ENCODE measurements at regions not wholly inside any gene's neighbourhood (a gene's known extent, or its start where the extent isn't known, plus 50 kb on each side); places are given as distances from the start of the nearest gene placed in this dataset.
"Not testable (repeated sequence)": the region's sequence is repeated elsewhere in the genome, so short reads cannot be mapped to it uniquely, and the experiment has no call there.

- DNase-seq (ENCODE audit: low read depth in 2 of 2), result peak in 1 of 2 donors; percentile 25
These were observed 170.4 kb downstream of the PTPRC start for GRCh38 chr1:198809247-198809646.

GRCh38 chr1:198811449-198811848 lies 172.6 kb downstream of the PTPRC start:
- DNase-seq (ENCODE audit: low read depth in 2 of 2), result peak; percentile 65 to 95

- DNase-seq (ENCODE audit: low read depth in 2 of 2), result no peak
These were observed 184.8 kb downstream of the PTPRC start for GRCh38 chr1:198823626-198824025.

GRCh38 chr1:198825254-198825653 lies 186.4 kb downstream of the PTPRC start:
- DNase-seq (ENCODE audit: low read depth in 2 of 2), result no peak

- DNase-seq (ENCODE audit: low read depth in 2 of 2), result peak; percentile 9 to 32
These were observed 190.5 kb downstream of the PTPRC start for GRCh38 chr1:198829356-198829755.

- peak; percentile 6 to 59 for DNase-seq (ENCODE audit: low read depth in 2 of 2)
These were observed 191.1 kb downstream of the PTPRC start for GRCh38 chr1:198829944-198830343.

- DNase-seq (ENCODE audit: low read depth in 2 of 2), result no peak
These were observed 191.6 kb downstream of the PTPRC start for GRCh38 chr1:198830412-198830811.

- DNase-seq (ENCODE audit: low read depth in 2 of 2), result no peak
These were observed 195.1 kb downstream of the PTPRC start for GRCh38 chr1:198833706-198834503.

- no peak for DNase-seq (ENCODE audit: low read depth in 2 of 2)
These were observed 198.6 kb downstream of the PTPRC start for GRCh38 chr1:198837278-198838021.

- no peak for DNase-seq (ENCODE audit: low read depth in 2 of 2)
These were observed 199.1 kb downstream of the PTPRC start for GRCh38 chr1:198838022-198838342.

GRCh38 chr1:198841477-198841876 lies 202.6 kb downstream of the PTPRC start:
- no peak for DNase-seq (ENCODE audit: low read depth in 2 of 2)

GRCh38 chr1:198842686-198843085 lies 203.8 kb downstream of the PTPRC start:
- DNase-seq (ENCODE audit: low read depth in 2 of 2), result no peak

- no peak for DNase-seq (ENCODE audit: low read depth in 2 of 2)
These were observed 206.4 kb downstream of the PTPRC start for GRCh38 chr1:198845271-198845670.

- no peak for DNase-seq (ENCODE audit: low read depth in 2 of 2)
These were observed 207.0 kb downstream of the PTPRC start for GRCh38 chr1:198845851-198846250.

- DNase-seq (ENCODE audit: low read depth in 2 of 2), result no peak
These were observed 207.7 kb downstream of the PTPRC start for GRCh38 chr1:198846556-198846955.

- DNase-seq (ENCODE audit: low read depth in 2 of 2), result no peak
These were observed 209.4 kb downstream of the PTPRC start for GRCh38 chr1:198848206-198848605.

GRCh38 chr1:198848649-198849048 lies 209.8 kb downstream of the PTPRC start:
- no peak for DNase-seq (ENCODE audit: low read depth in 2 of 2)

GRCh38 chr1:198849093-198849492 lies 210.3 kb downstream of the PTPRC start:
- DNase-seq (ENCODE audit: low read depth in 2 of 2), result no peak

GRCh38 chr1:198850196-198850595 lies 211.4 kb downstream of the PTPRC start:
- no peak for DNase-seq (ENCODE audit: low read depth in 2 of 2)

- DNase-seq (ENCODE audit: low read depth in 2 of 2), result not testable (repeated sequence)
These were observed 212.1 kb downstream of the PTPRC start for GRCh38 chr1:198850966-198851365.

- no peak for DNase-seq (ENCODE audit: low read depth in 2 of 2)
These were observed 217.8 kb downstream of the PTPRC start for GRCh38 chr1:198856601-198857000.

GRCh38 chr1:198858033-198858432 lies 219.2 kb downstream of the PTPRC start:
- no peak for DNase-seq (ENCODE audit: low read depth in 2 of 2)

- DNase-seq (ENCODE audit: low read depth in 2 of 2), result no peak
These were observed 221.5 kb downstream of the PTPRC start for GRCh38 chr1:198860371-198860770.
